PFSK-1 (cell line): ENCODE measurements at regions not wholly inside any gene's neighbourhood (a gene's known extent, or its start where the extent isn't known, plus 50 kb on each side); places are given as distances from the start of the nearest gene placed in this dataset.

Source experiments
- FOXP2 ChIP-seq: optimal IDR thresholded peaks from 2 replicates; pipeline ENCODE3; 2011; ENCODE audit warnings: borderline replicate concordance, control low read depth, inconsistent platforms; ENCODE audit not compliant: insufficient read depth; ENCODE audit errors: extremely low read length, extremely low read depth
- POLR2AphosphoS5 ChIP-seq: IDR thresholded peaks from 2 replicates; pipeline ENCODE4 v1.6.1; 2012; ENCODE audit warnings: low read depth, mild to moderate bottlenecking, control low read depth, low read length, moderate library complexity
- REST ChIP-seq, 2 experiments: IDR thresholded peaks; 2 replicates each; pipeline versions ENCODE4 v1.6.1 to v1.8.0; 2011 to 2012; ENCODE audit warnings: low read depth in 2 of 2, low read length in 2 of 2, control low read depth in 1 of 2, inconsistent platforms in 1 of 2, mild to moderate bottlenecking in 1 of 2, moderate library complexity in 1 of 2; ENCODE audit not compliant: insufficient read depth in 1 of 2
- SIN3A ChIP-seq: IDR thresholded peaks from 2 replicates; pipeline ENCODE4 v1.6.1; 2012; ENCODE audit warnings: mild to moderate bottlenecking, low read length, moderate library complexity, borderline replicate concordance; ENCODE audit not compliant: insufficient read depth
- TAF1 ChIP-seq: IDR thresholded peaks from 2 replicates; pipeline ENCODE4 v1.6.1; 2012; ENCODE audit warnings: low read length, control low read depth, borderline replicate concordance; ENCODE audit not compliant: insufficient read depth

- TF ChIP-seq FOXP2 (no peak), SIN3A (no peak), POLR2AphosphoS5 (no peak), TAF1 (no peak), REST (IDR thresholded peaks at IDR 0.05; ENCODE audit: insufficient read depth in 1 of 2, low read depth in 2 of 2, low read length in 2 of 2) (no peak)
Observed at GRCh38 chr5:30341466-30341865, 852.0 kb upstream of the CDH6 start.

- no peak for TF ChIP-seq SIN3A
Observed at GRCh38 chr5:30337084-30337573, 856.4 kb upstream of the CDH6 start.

- TF ChIP-seq REST (IDR thresholded peaks at IDR 0.05; ENCODE audit: insufficient read depth in 1 of 2, low read depth in 2 of 2, low read length in 2 of 2) = no peak
- no peak for TF ChIP-seq FOXP2
- TF ChIP-seq TAF1 = no peak
- no peak for TF ChIP-seq POLR2AphosphoS5
- TF ChIP-seq SIN3A = no peak
Observed at GRCh38 chr5:30331534-30331933, 862.0 kb upstream of the CDH6 start.

GRCh38 chr5:30325795-30326194, 867.7 kb upstream of the CDH6 start:
- TF ChIP-seq TAF1 (no peak), SIN3A (no peak), POLR2AphosphoS5 (no peak), REST (IDR thresholded peaks at IDR 0.05; ENCODE audit: insufficient read depth in 1 of 2, low read depth in 2 of 2, low read length in 2 of 2) (no peak), FOXP2 (no peak)

- TF ChIP-seq REST (IDR thresholded peaks at IDR 0.05; ENCODE audit: insufficient read depth in 1 of 2, low read depth in 2 of 2, low read length in 2 of 2) (no peak), POLR2AphosphoS5 (no peak)
Observed at GRCh38 chr5:30324083-30324482, 869.4 kb upstream of the CDH6 start.

GRCh38 chr5:30287890-30288289, 905.6 kb upstream of the CDH6 start:
- TF ChIP-seq REST (IDR thresholded peaks at IDR 0.05; ENCODE audit: insufficient read depth in 1 of 2, low read depth in 2 of 2, low read length in 2 of 2) (no peak), POLR2AphosphoS5 (no peak), TAF1 (no peak), FOXP2 (no peak), SIN3A (no peak)
